ENCODE measurements at regions not wholly inside any gene's neighbourhood (a gene's known extent, or its start where the extent isn't known, plus 50 kb on each side); places are given as distances from the start of the nearest gene placed in this dataset.

DNA sequence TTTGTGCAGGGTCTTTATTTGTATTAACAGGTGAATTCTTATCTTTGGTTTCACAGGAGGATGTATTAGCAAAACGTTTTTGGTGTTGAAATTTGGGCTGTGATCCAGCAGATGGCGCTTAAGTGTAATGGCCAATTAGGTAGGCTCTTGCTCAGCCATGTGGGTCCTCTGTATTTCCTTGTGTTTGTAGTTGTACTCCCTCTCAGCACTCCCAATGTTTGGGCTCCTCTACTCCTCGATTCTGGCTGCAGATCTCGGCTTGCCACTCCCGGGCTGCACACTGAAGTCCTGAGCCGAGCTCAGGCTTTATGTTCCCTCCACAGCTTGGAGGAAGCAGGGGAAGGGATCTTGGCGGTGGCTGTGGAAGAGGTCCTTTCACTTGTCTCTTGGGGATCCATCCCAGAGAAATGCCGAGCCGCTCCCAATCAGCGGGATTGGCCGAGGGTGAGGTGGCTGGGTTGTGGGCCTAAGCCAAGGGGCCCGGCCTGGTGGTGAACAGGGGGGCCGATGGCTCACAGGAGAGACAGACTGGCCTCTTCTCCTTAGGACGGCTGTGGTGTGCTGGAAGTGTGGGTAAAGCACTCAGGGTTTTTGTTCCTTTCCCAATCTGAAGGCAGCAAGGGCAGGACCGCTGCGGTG, 133.7 kb downstream of the AEBP2 start:
- H3K4me3 ChIP-seq (replicated peaks; ENCODE audit: low read depth, low read length): no peak overlapping the region
- peak; percentile 69 for DNase-seq (ENCODE audit: extremely low read depth, low read depth)
- TF ChIP-seq, protein P1, sequence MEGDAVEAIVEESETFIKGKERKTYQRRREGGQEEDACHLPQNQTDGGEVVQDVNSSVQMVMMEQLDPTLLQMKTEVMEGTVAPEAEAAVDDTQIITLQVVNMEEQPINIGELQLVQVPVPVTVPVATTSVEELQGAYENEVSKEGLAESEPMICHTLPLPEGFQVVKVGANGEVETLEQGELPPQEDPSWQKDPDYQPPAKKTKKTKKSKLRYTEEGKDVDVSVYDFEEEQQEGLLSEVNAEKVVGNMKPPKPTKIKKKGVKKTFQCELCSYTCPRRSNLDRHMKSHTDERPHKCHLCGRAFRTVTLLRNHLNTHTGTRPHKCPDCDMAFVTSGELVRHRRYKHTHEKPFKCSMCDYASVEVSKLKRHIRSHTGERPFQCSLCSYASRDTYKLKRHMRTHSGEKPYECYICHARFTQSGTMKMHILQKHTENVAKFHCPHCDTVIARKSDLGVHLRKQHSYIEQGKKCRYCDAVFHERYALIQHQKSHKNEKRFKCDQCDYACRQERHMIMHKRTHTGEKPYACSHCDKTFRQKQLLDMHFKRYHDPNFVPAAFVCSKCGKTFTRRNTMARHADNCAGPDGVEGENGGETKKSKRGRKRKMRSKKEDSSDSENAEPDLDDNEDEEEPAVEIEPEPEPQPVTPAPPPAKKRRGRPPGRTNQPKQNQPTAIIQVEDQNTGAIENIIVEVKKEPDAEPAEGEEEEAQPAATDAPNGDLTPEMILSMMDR (IDR thresholded peaks at IDR 0.05; ENCODE audit: low read depth, low read length, missing control alignments): peak; percentile 63

DNA sequence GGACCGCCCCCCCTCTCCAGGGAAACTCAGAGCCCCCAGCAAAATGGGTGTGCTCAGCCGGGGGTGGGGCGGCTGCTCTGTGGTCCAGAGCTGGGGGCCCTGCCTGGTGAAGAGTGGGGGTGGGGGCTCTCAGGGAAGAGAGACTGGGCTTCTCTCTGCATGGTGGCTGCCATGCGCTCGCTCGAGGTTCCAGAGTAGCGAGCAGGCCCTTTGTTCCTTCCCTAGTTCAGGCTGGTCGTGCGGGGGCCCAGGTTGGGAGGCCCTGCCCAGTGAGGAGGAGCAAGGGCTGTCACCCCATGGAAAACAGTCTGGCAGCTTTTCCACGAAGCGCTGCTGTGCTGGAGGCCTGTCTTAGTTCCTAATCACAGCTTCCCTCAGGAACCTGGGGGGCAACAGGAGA, 134.6 kb downstream of the AEBP2 start:
- no peak for DNase-seq (ENCODE audit: extremely low read depth, low read depth)
- TF ChIP-seq, protein P1 (IDR thresholded peaks at IDR 0.05; ENCODE audit: low read depth, low read length, missing control alignments): no peak
- H3K4me3 ChIP-seq (replicated peaks; ENCODE audit: low read depth, low read length): no peak overlapping the region

DNA sequence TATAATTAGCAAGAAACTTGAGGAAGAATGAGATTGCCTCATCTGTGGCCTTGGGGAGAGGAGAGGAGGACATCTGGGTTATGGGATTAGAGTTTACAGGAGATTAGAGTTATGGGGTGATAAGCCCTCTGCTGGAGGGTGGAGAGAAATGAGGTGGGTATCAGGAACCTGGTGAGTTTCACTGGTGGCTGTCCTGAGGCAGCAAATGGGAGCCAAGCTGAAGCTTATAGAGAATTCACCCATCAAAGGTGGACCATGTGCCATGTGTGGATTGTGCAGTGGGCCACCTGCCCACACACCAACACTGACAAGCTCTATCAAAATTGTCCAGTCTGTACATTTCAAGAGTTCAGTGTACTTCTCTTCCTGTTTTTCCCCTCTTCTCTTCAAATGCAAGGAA, 135.3 kb downstream of the AEBP2 start:
- DNase-seq (ENCODE audit: extremely low read depth, low read depth): no peak
- TF ChIP-seq, protein P1 (IDR thresholded peaks at IDR 0.05; ENCODE audit: low read depth, low read length, missing control alignments): no peak
- H3K4me3 ChIP-seq (replicated peaks; ENCODE audit: low read depth, low read length): no peak overlapping the region

DNA sequence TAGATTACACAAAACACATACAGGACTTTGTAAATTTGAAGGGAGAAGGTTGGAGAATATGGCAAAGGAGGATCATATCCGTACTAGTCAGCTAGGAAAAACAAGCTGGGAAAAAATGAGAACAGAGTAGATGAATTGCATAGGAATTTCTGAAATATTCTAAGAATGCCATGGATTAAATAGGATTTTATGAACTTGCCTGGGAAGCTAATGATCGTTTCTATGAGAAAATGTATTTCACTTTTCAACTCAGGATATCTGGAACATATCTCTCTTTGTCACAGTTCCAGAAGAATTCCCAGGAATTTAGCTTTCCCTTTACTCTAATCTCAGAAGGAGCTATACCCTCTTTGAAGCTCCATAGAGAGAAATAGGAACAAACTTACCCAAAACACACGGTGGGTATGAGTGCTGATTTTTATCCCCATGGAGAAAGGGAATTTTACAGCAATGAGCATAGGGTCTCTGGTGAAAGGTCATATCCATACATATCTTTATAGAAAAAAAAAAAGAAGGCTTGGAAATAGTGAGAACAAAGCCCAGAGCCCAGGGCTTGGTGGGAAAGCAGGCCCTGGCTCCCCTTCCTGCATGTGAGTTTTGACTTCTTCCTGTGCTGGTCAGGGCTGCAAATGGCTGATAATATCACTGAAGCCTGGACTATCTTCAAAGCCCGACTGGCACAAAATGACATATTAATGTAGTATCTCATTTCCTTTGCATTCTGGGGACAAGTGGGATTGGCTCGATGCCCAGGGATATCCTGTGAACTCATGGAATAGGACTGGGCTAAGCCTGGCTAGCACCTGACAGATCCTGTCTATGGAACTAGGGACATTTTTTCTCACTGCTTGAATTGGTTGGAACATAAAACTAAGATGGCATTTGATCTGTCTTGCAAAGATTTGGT, 136.3 kb downstream of the AEBP2 start:
- TF ChIP-seq, protein P1 (IDR thresholded peaks at IDR 0.05; ENCODE audit: low read depth, low read length, missing control alignments): no peak
- peak; percentile 90 for DNase-seq (ENCODE audit: extremely low read depth, low read depth)
- H3K4me3 ChIP-seq (replicated peaks; ENCODE audit: low read depth, low read length): no peak overlapping the region

DNA sequence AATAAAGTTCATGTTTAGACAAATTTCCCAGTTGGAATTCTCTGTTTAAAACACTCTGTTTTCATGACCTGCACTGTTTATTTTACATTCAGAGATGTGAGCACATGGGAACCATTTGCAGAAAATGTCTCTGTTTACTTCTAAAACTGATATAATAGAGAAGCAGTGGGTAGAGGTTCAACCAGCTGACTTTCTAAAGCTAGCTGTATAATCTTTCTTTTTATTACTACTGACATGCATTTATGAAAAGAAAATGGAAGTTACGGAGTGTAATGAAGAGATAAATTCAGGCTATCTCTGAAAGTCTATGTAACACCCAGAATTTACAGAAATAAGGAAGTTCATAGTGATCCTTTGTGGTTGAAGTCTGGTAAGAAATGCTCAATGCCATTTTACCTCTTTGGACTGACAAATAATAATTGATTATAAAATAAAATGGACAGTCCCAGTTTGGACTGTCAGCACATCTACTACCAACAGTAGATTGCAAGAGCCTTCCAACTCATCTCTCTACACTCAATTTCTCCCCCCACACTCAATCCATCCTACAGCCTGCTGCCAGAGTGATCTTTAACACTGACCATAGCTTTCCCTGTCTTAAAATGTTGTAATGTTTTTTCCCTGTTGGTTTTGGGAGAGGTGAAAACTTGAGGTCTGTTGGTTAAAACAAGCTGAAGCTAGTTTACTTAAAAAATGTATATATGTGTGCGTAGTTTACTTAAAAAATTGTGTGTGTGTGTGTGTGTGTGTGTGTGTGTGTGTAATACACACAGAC, 137.4 kb downstream of the AEBP2 start:
- no peak for DNase-seq (ENCODE audit: extremely low read depth, low read depth)
- TF ChIP-seq, protein P1 (IDR thresholded peaks at IDR 0.05; ENCODE audit: low read depth, low read length, missing control alignments): no peak
- no peak overlapping the region for H3K4me3 ChIP-seq (replicated peaks; ENCODE audit: low read depth, low read length)

DNA sequence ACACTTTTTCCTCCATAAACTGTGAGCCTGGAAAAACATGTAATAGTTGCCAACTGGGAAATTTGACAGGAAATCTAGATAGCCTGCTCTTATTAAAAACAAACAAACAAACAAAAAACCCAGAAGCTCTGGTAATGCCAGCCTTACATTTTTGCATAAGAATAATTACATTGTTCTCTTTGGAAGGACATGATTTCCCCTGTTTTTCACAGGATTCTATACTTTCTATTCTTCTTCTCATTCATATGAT, 137.9 kb downstream of the AEBP2 start:
- H3K4me3 ChIP-seq (replicated peaks; ENCODE audit: low read depth, low read length): no peak overlapping the region
- no peak for DNase-seq (ENCODE audit: extremely low read depth, low read depth)
- TF ChIP-seq, protein P1 (IDR thresholded peaks at IDR 0.05; ENCODE audit: low read depth, low read length, missing control alignments): no peak

Data from HFF-Myc (cell line).